HG03378 (cell line): ENCODE measurements at regions not wholly inside any gene's neighbourhood (a gene's known extent, or its start where the extent isn't known, plus 50 kb on each side); places are given as distances from the start of the nearest gene placed in this dataset.
"Not testable (repeated sequence)": the region's sequence is repeated elsewhere in the genome, so short reads cannot be mapped to it uniquely, and the experiment has no call there.

ENCODE experiments used
- ATAC-seq: cut with Tn5 transposase; IDR thresholded peaks from one replicate; pipeline ENCODE4 v1.9.1; 2021; ENCODE audit warnings: mild to moderate bottlenecking, moderate library complexity; ENCODE audit not compliant: unreplicated experiment

DNA sequence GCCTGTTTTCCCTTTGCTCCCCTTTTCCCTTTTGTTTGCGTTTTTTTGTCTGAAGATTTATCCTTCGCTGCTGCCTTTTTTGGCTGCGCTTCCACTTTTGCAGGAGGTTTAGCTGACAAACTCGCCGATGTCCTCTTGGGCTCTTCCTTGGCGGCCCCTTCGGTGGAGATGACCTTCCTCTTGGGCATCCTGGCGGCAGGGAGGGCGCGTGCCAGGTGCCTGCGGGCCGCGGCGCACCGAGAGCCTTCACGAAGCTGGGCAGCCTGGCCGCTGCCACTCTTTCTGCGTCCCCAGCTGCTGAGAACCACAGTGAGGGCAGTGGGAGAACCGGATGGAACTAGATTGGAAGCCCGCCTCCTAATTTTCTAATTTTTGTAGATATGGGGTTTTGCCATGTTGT, 197.1 kb upstream of the C2CD4B start:
- no peak for ATAC-seq

GRCh38 chr15:62362608-62363007, 197.5 kb upstream of the C2CD4B start:
- ATAC-seq, result no peak

DNA sequence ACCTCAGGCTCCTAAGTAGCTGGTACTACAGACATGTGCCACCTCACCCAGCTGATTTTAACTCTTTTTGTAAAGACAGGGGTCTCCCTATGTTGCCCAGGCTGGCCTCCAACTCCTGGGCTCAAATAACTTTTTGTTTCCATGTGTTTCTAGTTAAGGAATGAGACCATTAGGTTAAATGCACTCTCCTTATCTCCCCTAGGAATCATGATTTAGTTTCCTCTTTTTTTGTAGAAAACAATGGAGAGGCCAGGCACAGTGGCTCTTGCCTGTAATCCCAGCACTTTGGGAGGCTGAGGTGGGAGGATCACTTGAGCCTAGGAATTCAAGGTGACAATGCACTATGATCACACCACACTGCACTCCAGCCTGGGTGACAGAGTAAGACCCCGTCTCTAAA, 198.8 kb upstream of the C2CD4B start:
- ATAC-seq, result no peak

- no peak for ATAC-seq
Measured at GRCh38 chr15:62365795-62366442, 200.8 kb upstream of the C2CD4B start.

GRCh38 chr15:62369454-62369853, 204.4 kb upstream of the C2CD4B start:
- ATAC-seq, result no peak

DNA sequence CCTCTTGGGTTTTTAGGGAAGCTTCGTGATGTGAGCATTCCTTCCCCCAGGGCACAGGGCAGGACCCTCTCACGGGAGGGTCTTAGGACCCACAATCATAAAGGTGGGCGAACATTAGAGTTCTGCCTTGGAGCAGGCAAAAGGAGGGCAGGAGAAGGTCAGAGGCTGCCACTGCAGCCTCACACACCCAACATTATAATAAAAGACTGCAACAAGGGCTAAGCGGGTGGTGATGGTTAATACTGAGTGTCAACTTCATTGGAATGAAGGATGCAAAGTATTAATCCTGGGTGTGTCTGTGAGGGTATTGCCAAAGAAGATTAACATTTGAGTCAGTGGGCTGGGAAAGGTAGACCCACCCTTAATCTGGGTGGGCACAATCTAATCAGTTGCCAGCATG, 206.6 kb upstream of the C2CD4B start:
- ATAC-seq, result not testable (repeated sequence)

DNA sequence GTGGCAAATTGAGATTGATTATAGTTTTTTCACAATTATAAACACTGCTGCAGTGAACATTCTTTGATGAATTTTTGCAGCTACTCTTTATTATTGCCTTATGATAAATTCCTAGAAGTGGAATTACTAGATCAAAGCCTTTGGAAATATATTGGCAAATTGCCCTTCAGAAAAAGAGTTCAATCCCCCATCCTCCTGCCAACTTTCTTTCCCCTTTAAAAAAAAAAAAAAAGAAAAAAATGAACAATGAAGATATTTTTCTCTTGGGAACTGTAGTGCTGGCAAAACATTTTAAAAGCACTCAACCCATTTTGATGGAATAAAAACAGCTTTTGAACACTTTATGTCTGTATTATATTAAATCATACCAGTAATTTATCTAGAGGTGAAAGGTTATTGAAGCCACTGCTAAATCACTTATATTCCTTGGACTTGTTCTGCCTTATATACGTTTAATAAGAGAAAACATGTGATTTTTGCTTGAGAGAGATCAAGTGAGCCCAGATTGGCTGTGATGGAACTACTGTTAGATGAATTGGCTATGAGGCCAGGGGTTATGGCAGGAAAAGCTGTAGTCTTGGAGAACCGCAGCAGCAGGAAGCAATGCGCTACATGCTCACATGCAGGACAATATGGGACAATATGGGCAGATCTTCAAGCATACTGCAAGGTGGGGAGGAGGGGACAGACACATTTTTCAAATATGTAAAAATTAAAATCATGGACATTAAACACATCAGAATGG, 212.8 kb upstream of the C2CD4B start:
- ATAC-seq, result no peak

DNA sequence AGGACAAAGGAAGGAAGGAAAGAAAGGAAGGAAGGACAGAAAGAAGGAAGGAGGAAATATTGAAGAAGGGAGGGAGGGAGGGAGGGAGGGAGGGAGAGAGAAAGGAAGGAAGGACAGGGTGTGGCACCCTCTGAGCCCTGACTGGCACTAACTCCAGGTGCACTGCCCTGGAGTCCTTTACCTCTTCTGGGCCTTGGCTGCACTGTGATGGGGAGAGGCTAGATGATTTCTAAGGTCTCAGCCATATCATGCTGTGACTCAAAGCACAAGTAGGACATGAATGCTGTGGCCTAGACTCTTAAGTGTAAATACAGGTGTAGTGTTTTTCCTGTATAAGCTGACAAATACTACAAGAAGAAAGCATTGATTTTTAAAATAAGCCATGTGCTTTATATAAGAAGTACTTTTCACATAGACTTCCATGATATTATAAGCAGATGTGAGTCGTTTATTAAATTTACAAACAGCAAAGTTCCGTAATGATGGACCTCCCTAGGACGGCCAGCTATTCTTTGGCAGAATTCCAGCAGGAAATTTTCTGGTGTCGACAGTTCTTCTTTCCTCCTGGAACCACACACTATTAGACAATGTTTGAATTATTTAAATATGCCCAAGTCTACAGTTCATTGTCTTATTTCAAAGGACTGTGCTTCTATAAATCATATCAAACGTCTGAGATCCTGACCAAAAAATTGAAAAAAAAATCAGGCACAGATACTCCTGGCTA, 213.8 kb upstream of the C2CD4B start:
- ATAC-seq, result no peak

- no peak for ATAC-seq
Measured at GRCh38 chr15:62380011-62380410, 214.9 kb upstream of the C2CD4B start.

DNA sequence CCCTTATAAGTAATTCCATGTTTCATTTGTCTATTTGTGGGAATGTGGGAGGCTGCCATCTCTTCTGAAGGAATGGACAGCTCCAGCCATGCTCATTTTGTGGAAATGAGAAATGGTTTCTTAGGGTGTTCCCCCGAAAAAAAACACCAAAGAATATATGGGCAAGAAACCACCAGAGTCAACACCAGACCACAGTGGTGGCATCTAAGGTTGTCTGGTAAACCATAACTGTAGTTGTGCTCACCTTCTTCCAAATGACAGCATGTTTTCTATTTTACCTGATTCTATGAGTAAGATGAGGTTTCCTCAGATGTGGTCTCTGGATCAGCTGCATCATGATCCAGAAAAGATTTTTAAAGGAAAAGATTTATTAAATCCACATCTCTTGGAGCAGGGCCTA, 217.0 kb upstream of the C2CD4B start:
- ATAC-seq, result no peak

- peak; percentile 49 for ATAC-seq
Measured at GRCh38 chr15:62389885-62390790, 225.1 kb upstream of the C2CD4B start, which contains the start of gene TLN2. Gene TLN2, plus strand, starts transcription at chr15:62390550.

- peak; percentile 15 for ATAC-seq
Measured at GRCh38 chr15:62390791-62391640, 225.9 kb upstream of the C2CD4B start.

- no peak for ATAC-seq
Measured at GRCh38 chr15:62391641-62392262, 226.7 kb upstream of the C2CD4B start.

GRCh38 chr15:62392376-62392775, 227.3 kb upstream of the C2CD4B start:
- no peak for ATAC-seq

GRCh38 chr15:62393196-62393595, 228.1 kb upstream of the C2CD4B start:
- no peak for ATAC-seq

- ATAC-seq, result no peak
Measured at GRCh38 chr15:62394079-62394478, 229.0 kb upstream of the C2CD4B start.

- no peak for ATAC-seq
Measured at GRCh38 chr15:62400778-62401177, 235.7 kb upstream of the C2CD4B start.

- ATAC-seq, result no peak
Measured at GRCh38 chr15:62402687-62403086, 237.6 kb upstream of the C2CD4B start.

DNA sequence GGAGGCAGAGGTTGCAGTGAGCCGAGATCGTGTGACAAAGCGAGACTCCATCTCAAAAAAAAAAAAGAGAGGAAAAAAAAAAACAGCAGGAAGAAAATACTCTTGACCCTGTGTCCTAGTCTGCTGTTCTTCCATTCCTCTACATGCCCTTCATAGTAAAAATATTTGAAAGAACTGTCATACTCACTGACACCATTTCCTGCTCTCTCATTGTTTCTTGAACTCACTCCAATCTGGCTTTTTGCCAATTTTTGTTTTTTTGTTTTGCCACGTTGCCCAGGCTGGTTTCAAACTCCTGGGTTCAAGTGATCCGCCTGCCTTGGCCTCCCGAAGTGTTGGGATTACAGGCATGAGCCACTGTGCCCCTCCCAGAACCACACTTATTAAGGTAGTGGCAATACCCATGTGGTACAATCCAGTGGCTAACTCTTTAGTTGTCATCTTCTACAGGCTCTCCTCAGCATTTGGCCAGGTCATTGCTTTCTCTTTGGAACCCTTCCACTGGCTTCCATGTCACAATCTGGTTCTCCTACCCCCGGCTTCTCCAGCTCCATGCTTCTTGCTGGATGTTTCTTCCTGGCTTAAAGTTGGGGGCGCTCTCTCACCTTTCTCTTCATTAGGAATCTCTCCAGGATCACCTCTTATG, 238.2 kb upstream of the C2CD4B start:
- no peak for ATAC-seq
